BLaER1 (cell line): ENCODE measurements at regions not wholly inside any gene's neighbourhood (a gene's known extent, or its start where the extent isn't known, plus 50 kb on each side); places are given as distances from the start of the nearest gene placed in this dataset.
"Not testable (repeated sequence)": the region's sequence is repeated elsewhere in the genome, so short reads cannot be mapped to it uniquely, and the experiment has no call there.

ENCODE experiments used
- H3K27ac ChIP-seq: shearing (Covaris generic); formaldehyde crosslinking; 2 replicates; pipeline ENCODE4 v1.8.1; 2022
- H3K27me3 ChIP-seq: shearing (Covaris generic); formaldehyde crosslinking; 2 replicates; pipeline ENCODE4 v1.8.1; 2022
- H3K36me3 ChIP-seq: shearing (Covaris generic); formaldehyde crosslinking; 2 replicates; pipeline ENCODE4 v1.8.1; 2022
- H3K4me1 ChIP-seq: shearing (Covaris generic); formaldehyde crosslinking; 2 replicates; pipeline ENCODE4 v1.8.1; 2022
- H3K4me2 ChIP-seq: shearing (Covaris generic); formaldehyde crosslinking; 2 replicates; pipeline ENCODE4 v1.8.1; 2022
- H3K4me3 ChIP-seq: shearing (Covaris generic); formaldehyde crosslinking; 2 replicates; pipeline ENCODE4 v1.8.1; 2022
- H3K9ac ChIP-seq: shearing (Covaris generic); formaldehyde crosslinking; 2 replicates; pipeline ENCODE4 v1.8.1; 2022
- H3K9me3 ChIP-seq: shearing (Covaris generic); formaldehyde crosslinking; 2 replicates; pipeline ENCODE4 v1.8.1; 2022
- H4K20me1 ChIP-seq: shearing (Covaris generic); formaldehyde crosslinking; 2 replicates; pipeline ENCODE4 v1.8.1; 2022
- Cebpa-rat ChIP-seq: shearing (Covaris generic); IDR thresholded peaks from 2 replicates; pipeline ENCODE4 v1.8.1; 2022

GRCh38 chr14:83006121-83006670 is 1472.5 kb upstream of the SEL1L start:
- no peak overlapping the region for H3K4me3 ChIP-seq
- peaks cover 16% of the 10 kb centered on the region for H3K9me3 ChIP-seq
- no peaks in the 10 kb centered on the region for H3K27me3 ChIP-seq
- no peak overlapping the region for H3K9ac ChIP-seq
- H3K27ac ChIP-seq, result no peak overlapping the region
- H4K20me1 ChIP-seq, result no peaks in the 10 kb centered on the region
- TF ChIP-seq Cebpa-rat, result no peak
- H3K4me2 ChIP-seq, result no peak overlapping the region
- no peaks in the 10 kb centered on the region for H3K36me3 ChIP-seq
- H3K4me1 ChIP-seq, result no peaks in the 10 kb centered on the region

- H3K4me1 ChIP-seq, H3K4me2 ChIP-seq, H3K36me3 ChIP-seq, H3K4me3 ChIP-seq, H3K9ac ChIP-seq, H3K27me3 ChIP-seq, H3K27ac ChIP-seq, H4K20me1 ChIP-seq: not testable (repeated sequence)
- H3K9me3 ChIP-seq, result peaks cover 16% of the 10 kb centered on the region
Measured at GRCh38 chr14:83007052-83007451, 1473.4 kb upstream of the SEL1L start.

GRCh38 chr14:83007641-83008225 is 1474.1 kb upstream of the SEL1L start:
- Histone ChIP-seq H3K4me3 (no peak overlapping the region), H3K27ac (no peak overlapping the region), H3K36me3 (no peaks in the 10 kb centered on the region), H3K9me3 (peaks cover 16% of the 10 kb centered on the region), H3K4me1 (no peaks in the 10 kb centered on the region), H4K20me1 (no peaks in the 10 kb centered on the region), H3K9ac (no peak overlapping the region), H3K27me3 (no peaks in the 10 kb centered on the region), H3K4me2 (no peak overlapping the region)
- no peak for TF ChIP-seq Cebpa-rat

DNA sequence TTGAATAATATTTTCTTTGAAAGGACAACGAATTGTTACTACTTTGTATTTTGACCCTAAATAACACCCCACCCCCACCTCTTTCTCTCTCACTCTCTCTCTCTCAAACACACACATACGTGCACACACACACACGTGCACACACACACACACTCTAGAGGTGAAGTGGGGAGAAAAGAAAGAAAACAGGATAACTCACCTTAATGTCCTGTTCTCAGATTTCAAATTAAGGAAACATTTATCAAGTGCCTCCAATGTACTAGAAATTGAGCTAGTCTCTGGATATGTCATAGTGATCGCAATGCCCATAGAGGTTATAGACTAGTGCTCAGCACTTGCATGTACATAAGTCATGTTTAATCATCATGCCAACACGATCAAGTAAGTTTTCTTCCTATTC is 1483.6 kb upstream of the SEL1L start:
- H3K4me3 ChIP-seq, result no peak overlapping the region
- no peak overlapping the region for H3K9ac ChIP-seq
- H3K9me3 ChIP-seq, result no peaks in the 10 kb centered on the region
- H3K36me3 ChIP-seq, result no peaks in the 10 kb centered on the region
- H3K4me1 ChIP-seq, result no peaks in the 10 kb centered on the region
- H4K20me1 ChIP-seq, result no peaks in the 10 kb centered on the region
- H3K4me2 ChIP-seq, result no peak overlapping the region
- no peak overlapping the region for H3K27ac ChIP-seq
- no peak for TF ChIP-seq Cebpa-rat
- no peaks in the 10 kb centered on the region for H3K27me3 ChIP-seq

DNA sequence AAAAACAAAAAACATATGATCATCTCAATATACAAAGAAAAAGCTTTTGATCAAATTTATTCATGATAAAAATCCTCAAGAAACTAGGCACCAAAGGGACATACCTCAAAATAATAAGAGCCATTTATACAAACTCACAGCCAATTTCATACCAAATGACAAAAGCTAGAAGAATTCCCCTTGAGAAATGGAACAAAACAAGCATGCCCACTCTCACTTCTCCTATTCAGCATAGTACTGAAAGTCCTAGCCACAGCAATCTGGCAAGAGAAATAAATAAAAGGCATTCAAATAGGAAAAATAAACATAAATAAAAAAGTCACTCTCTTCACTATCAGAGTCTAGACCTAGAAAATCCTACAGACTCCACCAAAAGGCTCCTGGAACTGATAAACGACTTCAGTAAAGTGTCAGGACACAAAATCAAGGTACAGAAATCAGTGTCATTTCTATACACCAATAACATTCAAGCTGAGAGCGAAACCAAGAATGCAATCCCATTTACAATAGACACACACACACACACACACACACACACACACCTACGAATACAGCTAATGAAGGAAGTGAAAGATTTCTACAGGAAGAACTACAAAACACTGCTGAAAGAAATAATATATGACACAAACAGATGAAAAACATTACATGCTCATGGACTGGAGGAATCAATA is 1486.2 kb upstream of the SEL1L start:
- H4K20me1 ChIP-seq, result no peaks in the 10 kb centered on the region
- no peak overlapping the region for H3K4me2 ChIP-seq
- H3K27ac ChIP-seq, result no peak overlapping the region
- no peak overlapping the region for H3K9ac ChIP-seq
- no peaks in the 10 kb centered on the region for H3K4me1 ChIP-seq
- no peaks in the 10 kb centered on the region for H3K36me3 ChIP-seq
- no peaks in the 10 kb centered on the region for H3K27me3 ChIP-seq
- no peak overlapping the region for H3K4me3 ChIP-seq
- no peaks in the 10 kb centered on the region for H3K9me3 ChIP-seq
- TF ChIP-seq Cebpa-rat, result no peak

- Histone ChIP-seq H3K4me3 (no peak overlapping the region), H3K27ac (no peak overlapping the region), H3K4me2 (no peak overlapping the region), H3K36me3 (no peaks in the 10 kb centered on the region), H3K9me3 (no peaks in the 10 kb centered on the region), H3K27me3 (no peaks in the 10 kb centered on the region), H4K20me1 (no peaks in the 10 kb centered on the region), H3K4me1 (no peaks in the 10 kb centered on the region), H3K9ac (no peak overlapping the region)
- no peak for TF ChIP-seq Cebpa-rat
Measured at GRCh38 chr14:83021323-83021722, 1487.7 kb upstream of the SEL1L start.

DNA sequence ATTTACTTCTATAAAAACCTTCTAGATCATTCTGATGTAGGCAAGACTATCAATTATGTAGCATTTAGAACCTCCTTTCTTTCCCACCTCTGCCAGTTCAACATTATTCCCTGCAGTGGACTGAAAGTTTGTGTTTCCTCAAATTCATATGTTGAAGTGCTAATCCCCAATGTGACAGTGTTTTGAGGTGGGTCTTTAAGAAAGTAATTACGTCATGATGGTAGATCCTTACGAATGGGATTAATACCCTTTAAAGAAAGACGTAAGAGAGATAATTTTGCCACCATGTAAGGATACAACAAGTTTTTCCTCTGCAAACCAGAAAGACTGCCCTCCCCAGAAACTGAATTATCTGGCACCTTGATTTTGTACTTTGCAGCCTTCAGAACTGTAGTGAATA is 1489.7 kb upstream of the SEL1L start:
- no peaks in the 10 kb centered on the region for H4K20me1 ChIP-seq
- H3K36me3 ChIP-seq, result no peaks in the 10 kb centered on the region
- H3K9me3 ChIP-seq, result no peaks in the 10 kb centered on the region
- H3K4me2 ChIP-seq, result no peak overlapping the region
- no peak overlapping the region for H3K9ac ChIP-seq
- no peak overlapping the region for H3K4me3 ChIP-seq
- no peak overlapping the region for H3K27ac ChIP-seq
- no peak for TF ChIP-seq Cebpa-rat
- H3K27me3 ChIP-seq, result no peaks in the 10 kb centered on the region
- H3K4me1 ChIP-seq, result no peaks in the 10 kb centered on the region

- no peak for TF ChIP-seq Cebpa-rat
- no peaks in the 10 kb centered on the region for H4K20me1 ChIP-seq
- H3K36me3 ChIP-seq, result no peaks in the 10 kb centered on the region
- H3K27ac ChIP-seq, result no peak overlapping the region
- no peaks in the 10 kb centered on the region for H3K4me1 ChIP-seq
- no peak overlapping the region for H3K4me2 ChIP-seq
- H3K4me3 ChIP-seq, result no peak overlapping the region
- no peaks in the 10 kb centered on the region for H3K9me3 ChIP-seq
- H3K9ac ChIP-seq, result no peak overlapping the region
- H3K27me3 ChIP-seq, result no peaks in the 10 kb centered on the region
Measured at GRCh38 chr14:83041224-83041623, 1507.6 kb upstream of the SEL1L start.

GRCh38 chr14:83042858-83043257 is 1509.2 kb upstream of the SEL1L start:
- Histone ChIP-seq H3K27me3 (no peaks in the 10 kb centered on the region), H3K9ac (no peak overlapping the region), H3K27ac (no peak overlapping the region), H3K4me1 (no peaks in the 10 kb centered on the region), H4K20me1 (no peaks in the 10 kb centered on the region), H3K9me3 (no peaks in the 10 kb centered on the region), H3K4me2 (no peak overlapping the region), H3K4me3 (no peak overlapping the region), H3K36me3 (no peaks in the 10 kb centered on the region)
- no peak for TF ChIP-seq Cebpa-rat

GRCh38 chr14:83044001-83044400 is 1510.3 kb upstream of the SEL1L start:
- no peak overlapping the region for H3K27ac ChIP-seq
- H3K9ac ChIP-seq, result no peak overlapping the region
- H3K4me1 ChIP-seq, result no peaks in the 10 kb centered on the region
- no peak for TF ChIP-seq Cebpa-rat
- no peaks in the 10 kb centered on the region for H3K36me3 ChIP-seq
- no peaks in the 10 kb centered on the region for H3K9me3 ChIP-seq
- no peak overlapping the region for H3K4me2 ChIP-seq
- no peaks in the 10 kb centered on the region for H3K27me3 ChIP-seq
- H4K20me1 ChIP-seq, result no peaks in the 10 kb centered on the region
- H3K4me3 ChIP-seq, result no peak overlapping the region
